ENCODE measurements at regions not wholly inside any gene's neighbourhood (a gene's known extent, or its start where the extent isn't known, plus 50 kb on each side); places are given as distances from the start of the nearest gene placed in this dataset.

DNA sequence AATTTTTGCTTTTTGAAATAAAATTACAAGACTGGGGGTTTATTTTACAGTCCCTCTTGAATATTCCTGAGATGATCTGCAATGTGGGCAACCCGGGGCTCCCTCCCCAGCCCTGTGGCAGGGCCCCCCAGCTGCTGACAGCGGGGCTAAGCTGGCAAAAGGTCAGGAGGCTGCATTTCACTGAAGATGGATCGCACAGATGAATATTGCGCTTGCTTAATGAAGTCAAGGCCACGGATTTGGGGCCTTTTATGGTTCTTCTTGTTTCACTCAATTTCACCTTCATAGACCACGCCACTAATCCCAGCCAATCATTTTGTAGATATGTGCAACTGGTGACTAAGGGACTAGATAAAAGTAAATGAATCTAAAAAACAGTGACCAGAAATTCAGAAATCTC is 50.8 kb upstream of the SLC22A15 start:
- TF ChIP-seq RFX5 (IDR thresholded peaks at IDR 0.05) (no peak), FOSB (CRISPR knock-in tag; IDR thresholded peaks at IDR 0.05) (no peak)
- TF ChIP-seq, protein P1, sequence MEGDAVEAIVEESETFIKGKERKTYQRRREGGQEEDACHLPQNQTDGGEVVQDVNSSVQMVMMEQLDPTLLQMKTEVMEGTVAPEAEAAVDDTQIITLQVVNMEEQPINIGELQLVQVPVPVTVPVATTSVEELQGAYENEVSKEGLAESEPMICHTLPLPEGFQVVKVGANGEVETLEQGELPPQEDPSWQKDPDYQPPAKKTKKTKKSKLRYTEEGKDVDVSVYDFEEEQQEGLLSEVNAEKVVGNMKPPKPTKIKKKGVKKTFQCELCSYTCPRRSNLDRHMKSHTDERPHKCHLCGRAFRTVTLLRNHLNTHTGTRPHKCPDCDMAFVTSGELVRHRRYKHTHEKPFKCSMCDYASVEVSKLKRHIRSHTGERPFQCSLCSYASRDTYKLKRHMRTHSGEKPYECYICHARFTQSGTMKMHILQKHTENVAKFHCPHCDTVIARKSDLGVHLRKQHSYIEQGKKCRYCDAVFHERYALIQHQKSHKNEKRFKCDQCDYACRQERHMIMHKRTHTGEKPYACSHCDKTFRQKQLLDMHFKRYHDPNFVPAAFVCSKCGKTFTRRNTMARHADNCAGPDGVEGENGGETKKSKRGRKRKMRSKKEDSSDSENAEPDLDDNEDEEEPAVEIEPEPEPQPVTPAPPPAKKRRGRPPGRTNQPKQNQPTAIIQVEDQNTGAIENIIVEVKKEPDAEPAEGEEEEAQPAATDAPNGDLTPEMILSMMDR (IDR thresholded peaks at IDR 0.05): no peak
